ENCODE measurements at regions not wholly inside any gene's neighbourhood (a gene's known extent, or its start where the extent isn't known, plus 50 kb on each side); places are given as distances from the start of the nearest gene placed in this dataset.

- no peaks in the 10 kb centered on the region for H3K27me3 Mint-ChIP-seq (ENCODE audit: low read depth)
- H3K4me2 ChIP-seq (ENCODE audit: insufficient read depth, insufficient read length, low read length) = no peak overlapping the region
- no peak overlapping the region for H3K4me3 Mint-ChIP-seq
Measured at GRCh38 chr18:55866006-55866405, 278.0 kb upstream of the TCF4 start.

More at GRCh38 chr18:55866006-55866405, 278.0 kb upstream of the TCF4 start:
- H2BK12ac ChIP-seq (ENCODE audit: insufficient read length, low read depth, low read length) = no peak overlapping the region
- no peaks in the 10 kb centered on the region; a peak in 1 of 5 replicates for H3K9me3 Mint-ChIP-seq
- H3K27me3 ChIP-seq (ENCODE audit: insufficient read depth, low read length) = no peaks in the 10 kb centered on the region
- no peak overlapping the region for H3T11ph ChIP-seq (ENCODE audit: low read length)
- H4K5ac ChIP-seq (ENCODE audit: insufficient read length, low read depth, low read length) = no peak overlapping the region
- H3K79me2 ChIP-seq (ENCODE audit: insufficient read depth, low read length) = no peaks in the 10 kb centered on the region
- no peak overlapping the region for H3K18ac ChIP-seq (ENCODE audit: insufficient read length, low read depth, low read length)
- H3K79me1 ChIP-seq (ENCODE audit: insufficient read depth, low read depth, low read length, poor library complexity, severe bottlenecking) = no peaks in the 10 kb centered on the region
- no peak overlapping the region for H3K27ac Mint-ChIP-seq
- no peak overlapping the region for H3K9ac ChIP-seq (ENCODE audit: extremely low read depth, insufficient read length, low read length)
- no peak overlapping the region for H2AK5ac ChIP-seq (ENCODE audit: insufficient read length, low read length)
- no CpG with 5 or more reads among the region's 7 CpGs for WGBS (ENCODE audit: extremely low coverage, insufficient read length, low lambda C conversion rate)
- no peak overlapping the region for H2BK5ac ChIP-seq (ENCODE audit: insufficient read length, low read length)
- peaks cover 3% of the 10 kb centered on the region for H3K4me1 ChIP-seq (ENCODE audit: insufficient read depth, low read length)
- H3K23me2 ChIP-seq (ENCODE audit: insufficient read length, low read depth, low read length, poor library complexity, severe bottlenecking) = no peaks in the 10 kb centered on the region
- no peak overlapping the region for H2BK15ac ChIP-seq (ENCODE audit: low read depth, low read length)
- no peak overlapping the region for H3K27ac ChIP-seq (ENCODE audit: insufficient read length, low read depth, low read length)
- H3K4ac ChIP-seq (ENCODE audit: low read depth, low read length) = no peak overlapping the region
- H3K9me3 ChIP-seq (ENCODE audit: control insufficient read depth, low read depth, low read length) = no peaks in the 10 kb centered on the region
- no peak for DNase-seq
- TF ChIP-seq, protein P1, sequence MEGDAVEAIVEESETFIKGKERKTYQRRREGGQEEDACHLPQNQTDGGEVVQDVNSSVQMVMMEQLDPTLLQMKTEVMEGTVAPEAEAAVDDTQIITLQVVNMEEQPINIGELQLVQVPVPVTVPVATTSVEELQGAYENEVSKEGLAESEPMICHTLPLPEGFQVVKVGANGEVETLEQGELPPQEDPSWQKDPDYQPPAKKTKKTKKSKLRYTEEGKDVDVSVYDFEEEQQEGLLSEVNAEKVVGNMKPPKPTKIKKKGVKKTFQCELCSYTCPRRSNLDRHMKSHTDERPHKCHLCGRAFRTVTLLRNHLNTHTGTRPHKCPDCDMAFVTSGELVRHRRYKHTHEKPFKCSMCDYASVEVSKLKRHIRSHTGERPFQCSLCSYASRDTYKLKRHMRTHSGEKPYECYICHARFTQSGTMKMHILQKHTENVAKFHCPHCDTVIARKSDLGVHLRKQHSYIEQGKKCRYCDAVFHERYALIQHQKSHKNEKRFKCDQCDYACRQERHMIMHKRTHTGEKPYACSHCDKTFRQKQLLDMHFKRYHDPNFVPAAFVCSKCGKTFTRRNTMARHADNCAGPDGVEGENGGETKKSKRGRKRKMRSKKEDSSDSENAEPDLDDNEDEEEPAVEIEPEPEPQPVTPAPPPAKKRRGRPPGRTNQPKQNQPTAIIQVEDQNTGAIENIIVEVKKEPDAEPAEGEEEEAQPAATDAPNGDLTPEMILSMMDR (conservative IDR thresholded peaks at IDR 0.05) = no peak
- H3K14ac ChIP-seq (ENCODE audit: insufficient read depth, low read length) = no peak overlapping the region
- no peaks in the 10 kb centered on the region for H4K20me1 ChIP-seq (ENCODE audit: control insufficient read depth, insufficient read depth, insufficient read length)
- H4K8ac ChIP-seq (replicated peaks; ENCODE audit: insufficient read length, low read depth, low read length) = no peak overlapping the region
- H4K91ac ChIP-seq (ENCODE audit: insufficient read length, low read depth, low read length) = no peak overlapping the region
- H3K56ac ChIP-seq (ENCODE audit: insufficient read length, low read depth, low read length) = no peak overlapping the region
- no peak overlapping the region for H2BK120ac ChIP-seq (ENCODE audit: low read depth, low read length, poor library complexity, severe bottlenecking)
- peaks cover 33 to 42% of the 10 kb centered on the region in 2 experiments for H3K4me1 Mint-ChIP-seq
- H3K36me3 Mint-ChIP-seq (ENCODE audit: insufficient read depth in 1 of 3, low read depth in 3 of 3) = no peaks in the 10 kb centered on the region
- no peak overlapping the region for H3K23ac ChIP-seq (ENCODE audit: insufficient read length, low read depth, low read length)
- H2BK20ac ChIP-seq (ENCODE audit: low read depth, low read length, poor library complexity, severe bottlenecking) = no peak overlapping the region
- H2AFZ ChIP-seq (ENCODE audit: low read length) = no peak overlapping the region
